GM12801 (cell line): ENCODE measurements at regions not wholly inside any gene's neighbourhood (a gene's known extent, or its start where the extent isn't known, plus 50 kb on each side); places are given as distances from the start of the nearest gene placed in this dataset.

ENCODE experiments used
- CTCF ChIP-seq: IDR thresholded peaks from one replicate; pipeline ENCODE4 v1.5.1; 2011; ENCODE audit warnings: control low read depth; ENCODE audit not compliant: insufficient read length; ENCODE audit errors: extremely low read depth

GRCh38 chr5:42317575-42317974 lies 105.7 kb upstream of the GHR start:
- no peak for TF ChIP-seq CTCF

GRCh38 chr5:42321785-42322184 lies 101.5 kb upstream of the GHR start:
- TF ChIP-seq CTCF, result no peak

GRCh38 chr5:42337143-42337542 lies 86.1 kb upstream of the GHR start:
- no peak for TF ChIP-seq CTCF

GRCh38 chr5:42337607-42338006 lies 85.6 kb upstream of the GHR start:
- TF ChIP-seq CTCF, result no peak

- no peak for TF ChIP-seq CTCF
These were observed 85.1 kb upstream of the GHR start for GRCh38 chr5:42338136-42338535.

- TF ChIP-seq CTCF, result no peak
These were observed 74.1 kb upstream of the GHR start for GRCh38 chr5:42349163-42349562.

GRCh38 chr5:42351956-42352355 lies 71.3 kb upstream of the GHR start:
- TF ChIP-seq CTCF, result no peak

- TF ChIP-seq CTCF, result no peak
These were observed 63.2 kb upstream of the GHR start for GRCh38 chr5:42360056-42360455.
